ENCODE measurements at regions not wholly inside any gene's neighbourhood (a gene's known extent, or its start where the extent isn't known, plus 50 kb on each side); places are given as distances from the start of the nearest gene placed in this dataset.

- Histone ChIP-seq H3K27me3 (ENCODE audit: insufficient read depth in 3 of 3, low read length in 2 of 3) (no peaks in the 10 kb centered on the region), H3K9me3 (peaks cover 4% of the 10 kb centered on the region), H3K36me3 (ENCODE audit: insufficient read depth in 1 of 2, low read depth in 1 of 2) (no peaks in the 10 kb centered on the region), H3K4me1 (no peaks in the 10 kb centered on the region), H3K4me3 (no peak overlapping the region), H3K27ac (no peak overlapping the region)
- ATAC-seq: no peak
- intact Hi-C loops (cut with DNase I): no loop called here
- TF ChIP-seq CTCF (IDR thresholded peaks at IDR 0.05): no peak
- WGBS, 3 donors: 93 to 95% (median 93%) methylated on average over 13 of the region's 13 CpGs
- DNase-seq: no peak
These were observed 95.9 kb upstream of the GALNT2 start for GRCh38 chr1:229971141-229971540.

GRCh38 chr1:229972600-229973296 is 94.3 kb upstream of the GALNT2 start:
- ATAC-seq (peak in 1 of 4 donors; percentile 41), DNase-seq (no peak)
- H3K36me3 ChIP-seq (ENCODE audit: insufficient read depth in 1 of 2, low read depth in 1 of 2): no peaks in the 10 kb centered on the region
- H3K27me3 ChIP-seq (ENCODE audit: insufficient read depth in 3 of 3, low read length in 2 of 3): peaks cover 0 to 3% (median 0%) of the 10 kb centered on the region in 3 donors
- WGBS, 3 donors: 86 to 88% (median 87%) methylated on average over 9 of the region's 9 CpGs
- intact Hi-C loops (cut with DNase I): no loop called here
- H3K4me3 ChIP-seq: no peak overlapping the region
- TF ChIP-seq CTCF (IDR thresholded peaks at IDR 0.05): peak; percentile 7
- no peaks in the 10 kb centered on the region for H3K4me1 ChIP-seq
- peaks cover 9% of the 10 kb centered on the region for H3K9me3 ChIP-seq
- no peak overlapping the region for H3K27ac ChIP-seq

- Histone ChIP-seq H3K9me3 (peaks cover 9% of the 10 kb centered on the region), H3K4me3 (no peak overlapping the region), H3K27ac (no peak overlapping the region), H3K36me3 (ENCODE audit: insufficient read depth in 1 of 2, low read depth in 1 of 2) (no peaks in the 10 kb centered on the region), H3K4me1 (no peaks in the 10 kb centered on the region), H3K27me3 (ENCODE audit: insufficient read depth in 3 of 3, low read length in 2 of 3) (peaks cover 0 to 3% (median 0%) of the 10 kb centered on the region in 3 donors)
- ATAC-seq (no peak), DNase-seq (no peak)
- TF ChIP-seq CTCF (IDR thresholded peaks at IDR 0.05): no peak
- intact Hi-C loops (cut with DNase I): no loop called here
- 89 to 91% (median 89%) methylated on average over 4 of the region's 4 CpGs for WGBS, 3 donors
These were observed 93.8 kb upstream of the GALNT2 start for GRCh38 chr1:229973297-229973612.

GRCh38 chr1:229975047-229975446 is 92.0 kb upstream of the GALNT2 start:
- 90 to 94% (median 90%) methylated on average over 4 of the region's 4 CpGs for WGBS, 3 donors
- H3K27me3 ChIP-seq (ENCODE audit: insufficient read depth in 3 of 3, low read length in 2 of 3): peaks cover 0 to 3% (median 0%) of the 10 kb centered on the region in 3 donors
- H3K4me1 ChIP-seq: no peaks in the 10 kb centered on the region
- no peak for TF ChIP-seq CTCF (IDR thresholded peaks at IDR 0.05)
- ATAC-seq (no peak), DNase-seq (no peak)
- H3K9me3 ChIP-seq: peaks cover 9% of the 10 kb centered on the region
- H3K4me3 ChIP-seq: no peak overlapping the region
- intact Hi-C loops (cut with DNase I): no loop called here
- no peaks in the 10 kb centered on the region for H3K36me3 ChIP-seq (ENCODE audit: insufficient read depth in 1 of 2, low read depth in 1 of 2)
- H3K27ac ChIP-seq: no peak overlapping the region

- Histone ChIP-seq H3K9me3 (peaks cover 9% of the 10 kb centered on the region), H3K4me1 (no peaks in the 10 kb centered on the region), H3K27me3 (ENCODE audit: insufficient read depth in 3 of 3, low read length in 2 of 3) (peaks cover 0 to 3% (median 0%) of the 10 kb centered on the region in 3 donors), H3K36me3 (ENCODE audit: insufficient read depth in 1 of 2, low read depth in 1 of 2) (no peaks in the 10 kb centered on the region), H3K4me3 (no peak overlapping the region), H3K27ac (no peak overlapping the region)
- intact Hi-C loops (cut with DNase I): loop anchor here in 1 of 2 donors (10.0 kb wide), 1 partner anchor 325 kb away; no protein-coding TSS in a partner anchor
- DNase-seq: no peak
- no peak for ATAC-seq
- TF ChIP-seq CTCF (IDR thresholded peaks at IDR 0.05): no peak
- 50 to 56% (median 55%) methylated on average over 2 of the region's 2 CpGs for WGBS, 3 donors
These were observed 87.0 kb upstream of the GALNT2 start for GRCh38 chr1:229980009-229980408.
